ENCODE measurements at regions not wholly inside any gene's neighbourhood (a gene's known extent, or its start where the extent isn't known, plus 50 kb on each side); places are given as distances from the start of the nearest gene placed in this dataset.

DNA sequence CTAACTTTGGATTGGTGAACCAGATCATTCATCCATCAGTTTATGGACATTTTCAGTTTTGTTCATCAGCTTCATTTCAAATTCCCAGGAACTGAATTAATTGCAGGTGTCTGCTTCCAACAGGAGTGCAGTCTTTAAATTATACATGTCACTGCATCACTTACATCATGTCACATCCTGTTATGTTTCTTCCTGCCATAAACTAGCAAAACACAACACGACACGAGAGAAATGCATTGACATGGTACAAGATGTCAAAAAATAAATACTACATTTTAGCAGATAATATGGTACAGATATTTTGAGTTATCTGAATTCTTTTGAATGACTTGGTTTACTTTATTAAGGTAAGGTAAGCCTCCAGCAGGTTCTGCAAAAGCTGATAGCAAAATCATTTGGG, 415.5 kb downstream of the NR2F1-AS1 start:
- H3K9me1 ChIP-seq (replicated peaks; ENCODE audit: control insufficient read depth, extremely low read depth, insufficient read depth, low read length): no peaks in the 10 kb centered on the region
- no TSS peak for BruUV-seq (replicated peaks)

More for the DNA sequence above, 415.5 kb downstream of the NR2F1-AS1 start:
- H2AFZ ChIP-seq (ENCODE audit: low read depth, low read length): no peak overlapping the region
- FAIRE-seq (no peak), DNase-seq (ENCODE audit: low read depth, low spot score) (no peak)
- no peaks in the 10 kb centered on the region for H3K79me2 ChIP-seq (ENCODE audit: control insufficient read depth, insufficient read depth, low read length)
- CTCF ChIA-PET: interaction anchor here (1.4 kb wide), 1 partner anchor 10 kb away, joined by 3 read pairs; no protein-coding TSS in a partner anchor
- dilution Hi-C loops (cut with MboI; ENCODE audit: extremely low pct_ligation_motif_present, low sequenced_read_pairs) (no loop called here), intact Hi-C loops (cut with micrococcal nuclease) (no loop called here)
- H3K27ac ChIP-seq (ENCODE audit: insufficient read depth, low read depth, low read length): no peak overlapping the region
- H4K20me1 ChIP-seq (replicated peaks; ENCODE audit: control insufficient read depth, extremely low read depth, insufficient read depth, low read length): no peaks in the 10 kb centered on the region
- H3K9me3 ChIP-seq (replicated peaks; ENCODE audit: control insufficient read depth, insufficient read depth, low read length): no peaks in the 10 kb centered on the region
- H3K4me1 ChIP-seq (ENCODE audit: control insufficient read depth, extremely low read depth, insufficient read depth, low read length): peaks cover 45% of the 10 kb centered on the region
- H3K4me3 ChIP-seq (replicated peaks in 1 of 3; ENCODE audit: insufficient read depth in 1 of 3, low read depth in 1 of 3, low read length in 3 of 3): no peak overlapping the region
- H3K9ac ChIP-seq (replicated peaks; ENCODE audit: extremely low read depth, insufficient read depth, low read length): no peak overlapping the region
- H3K4me2 ChIP-seq (ENCODE audit: insufficient read depth, low read length): no peak overlapping the region
- TF ChIP-seq POLR2A (IDR thresholded peaks at IDR 0.05; ENCODE audit: low read depth, low read length) (no peak), GATA2 (IDR thresholded peaks at IDR 0.05; ENCODE audit: insufficient read depth, insufficient read length, low read depth, low read length) (no peak), MYC (IDR thresholded peaks at IDR 0.05; ENCODE audit: low read depth, low read length) (no peak), MAX (IDR thresholded peaks at IDR 0.05; ENCODE audit: insufficient read depth, insufficient read length) (no peak), FOS (IDR thresholded peaks at IDR 0.05; ENCODE audit: borderline replicate concordance, insufficient read depth, low read length) (no peak), EZH2 (IDR thresholded peaks at IDR 0.05; ENCODE audit: borderline replicate concordance, low read depth, low read length, severe bottlenecking) (no peak), POLR2AphosphoS5 (IDR thresholded peaks at IDR 0.05; ENCODE audit: insufficient read depth, low read depth, low read length) (no peak), CTCF (IDR thresholded peaks at IDR 0.05; ENCODE audit: extremely low read depth in 1 of 2, insufficient read depth in 1 of 2, low read depth in 1 of 2, low read length in 2 of 2) (no peak), JUN (IDR thresholded peaks at IDR 0.05; ENCODE audit: borderline replicate concordance, insufficient read depth, insufficient read length, low read depth) (no peak)
- POLR2A ChIA-PET: interaction anchor here (0.6 to 0.7 kb wide), 2 partner anchors 24 to 419 kb away, joined by 3 to 11 read pairs; no protein-coding TSS in a partner anchor
- H3K36me3 ChIP-seq (ENCODE audit: control insufficient read depth in 2 of 2, extremely low read depth in 1 of 2, insufficient read depth in 2 of 2, low read length in 2 of 2): no peaks in the 10 kb centered on the region
- H3K27me3 ChIP-seq (ENCODE audit: control insufficient read depth in 2 of 2, insufficient read depth in 2 of 2, low read length in 2 of 2): no peaks in the 10 kb centered on the region

All from endothelial cell of umbilical vein (primary cell).